ENCODE measurements at regions not wholly inside any gene's neighbourhood (a gene's known extent, or its start where the extent isn't known, plus 50 kb on each side); places are given as distances from the start of the nearest gene placed in this dataset.
"Not testable (repeated sequence)": the region's sequence is repeated elsewhere in the genome, so short reads cannot be mapped to it uniquely, and the experiment has no call there.

DNA sequence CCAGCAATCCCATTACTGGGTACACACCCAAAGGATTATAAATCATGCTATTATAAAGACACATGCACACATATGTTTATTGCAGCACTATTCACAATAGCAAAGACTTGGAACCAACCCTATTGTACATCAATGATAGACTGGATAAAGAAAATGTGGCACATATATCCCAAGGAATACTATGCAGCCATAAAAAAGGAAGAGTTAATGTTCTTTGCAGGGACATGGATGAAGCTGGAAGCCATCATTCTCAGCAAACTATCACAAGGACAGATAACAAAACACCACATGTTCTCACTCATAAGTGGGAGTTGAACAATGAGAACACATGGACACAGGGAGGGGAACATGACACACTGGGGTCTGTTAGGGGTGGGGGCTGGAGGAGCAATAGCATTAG is 177.2 kb upstream of the TBX18 start:
- DNase-seq; H3K4me1 ChIP-seq (ENCODE audit: control extremely low read depth in 1 of 4, control insufficient read depth in 4 of 4, insufficient read depth in 4 of 4, low read length in 3 of 4); H3K4me3 ChIP-seq (ENCODE audit: control insufficient read depth in 1 of 7, extremely low read depth in 1 of 7, insufficient read depth in 4 of 7, low read depth in 2 of 7, low read length in 6 of 7); H3K27ac ChIP-seq (ENCODE audit: insufficient read depth in 1 of 2, low read depth in 1 of 2, low read length in 2 of 2, poor library complexity in 1 of 2, severe bottlenecking in 2 of 2); POLR2A ChIA-PET; H3K36me3 ChIP-seq (ENCODE audit: control insufficient read depth in 4 of 4, insufficient read depth in 4 of 4, low read length in 3 of 4); H3K9me3 ChIP-seq (ENCODE audit: control extremely low read depth in 1 of 5, control insufficient read depth in 4 of 5, insufficient read depth in 2 of 5, low read depth in 1 of 5, low read length in 4 of 5); H3K27me3 ChIP-seq (replicated peaks in 2 of 5; ENCODE audit: control insufficient read depth in 4 of 5, insufficient read depth in 5 of 5, low read length in 4 of 5); CTCF ChIA-PET: not testable (repeated sequence)

DNA sequence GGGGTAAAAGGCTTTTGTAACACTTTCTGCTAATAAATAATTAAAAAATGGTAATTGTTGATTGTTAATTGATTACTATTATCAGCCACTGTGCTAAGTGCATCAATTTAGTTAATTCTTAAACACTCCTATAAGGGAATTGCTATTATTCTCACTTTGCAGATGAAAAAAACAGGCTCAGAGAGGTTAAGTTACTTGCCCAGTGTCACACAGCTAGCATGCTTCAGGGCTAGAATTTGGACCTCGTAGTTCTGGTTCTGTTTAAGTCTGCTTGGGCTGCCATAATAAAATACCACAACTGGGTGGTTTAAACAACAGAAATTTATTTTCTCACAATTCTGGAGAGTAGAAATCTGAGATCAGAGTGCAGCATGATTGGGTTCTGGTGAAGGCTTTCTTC is 164.8 kb upstream of the TBX18 start:
- DNase-seq, result no peak
- Histone ChIP-seq H3K27ac (ENCODE audit: insufficient read depth in 1 of 2, low read depth in 1 of 2, low read length in 2 of 2, poor library complexity in 1 of 2, severe bottlenecking in 2 of 2) (no peak overlapping the region), H3K27me3 (replicated peaks in 2 of 5; ENCODE audit: control insufficient read depth in 4 of 5, insufficient read depth in 5 of 5, low read length in 4 of 5) (no peaks in the 10 kb centered on the region), H3K36me3 (ENCODE audit: control insufficient read depth in 4 of 4, insufficient read depth in 4 of 4, low read length in 3 of 4) (no peaks in the 10 kb centered on the region), H3K4me3 (ENCODE audit: control insufficient read depth in 1 of 7, extremely low read depth in 1 of 7, insufficient read depth in 4 of 7, low read depth in 2 of 7, low read length in 6 of 7) (no peak overlapping the region), H3K9me3 (ENCODE audit: control extremely low read depth in 1 of 5, control insufficient read depth in 4 of 5, insufficient read depth in 2 of 5, low read depth in 1 of 5, low read length in 4 of 5) (no peaks in the 10 kb centered on the region), H3K4me1 (ENCODE audit: control extremely low read depth in 1 of 4, control insufficient read depth in 4 of 4, insufficient read depth in 4 of 4, low read length in 3 of 4) (no peaks in the 10 kb centered on the region)
- ChIA-PET CTCF (no interaction called here), POLR2A (no interaction called here)
- no CpG with 5 or more reads among the region's 1 CpG for WGBS (ENCODE audit: insufficient coverage)

DNA sequence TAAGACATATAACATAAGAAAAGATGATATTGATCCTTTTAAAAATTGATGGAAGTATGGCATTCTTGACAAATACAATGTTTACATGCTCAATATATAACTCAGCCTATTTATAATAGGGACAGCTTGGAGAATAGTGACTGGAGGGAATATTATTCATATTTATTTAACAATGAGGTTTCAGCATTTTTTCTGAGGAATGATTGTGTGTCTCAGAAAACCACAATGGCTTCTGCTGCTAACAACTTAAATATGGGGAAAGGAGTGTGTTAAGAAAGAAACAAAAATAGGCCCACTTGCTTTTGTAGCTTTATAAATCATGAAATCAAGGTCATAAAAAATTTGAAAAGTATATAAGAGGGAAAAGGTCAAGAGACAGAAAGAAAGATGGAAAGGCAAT is 163.2 kb upstream of the TBX18 start:
- Histone ChIP-seq H3K27ac (ENCODE audit: insufficient read depth in 1 of 2, low read depth in 1 of 2, low read length in 2 of 2, poor library complexity in 1 of 2, severe bottlenecking in 2 of 2) (no peak overlapping the region), H3K4me1 (ENCODE audit: control extremely low read depth in 1 of 4, control insufficient read depth in 4 of 4, insufficient read depth in 4 of 4, low read length in 3 of 4) (no peaks in the 10 kb centered on the region), H3K4me3 (ENCODE audit: control insufficient read depth in 1 of 7, extremely low read depth in 1 of 7, insufficient read depth in 4 of 7, low read depth in 2 of 7, low read length in 6 of 7) (no peak overlapping the region), H3K36me3 (ENCODE audit: control insufficient read depth in 4 of 4, insufficient read depth in 4 of 4, low read length in 3 of 4) (no peaks in the 10 kb centered on the region), H3K27me3 (replicated peaks in 2 of 5; ENCODE audit: control insufficient read depth in 4 of 5, insufficient read depth in 5 of 5, low read length in 4 of 5) (no peaks in the 10 kb centered on the region), H3K9me3 (ENCODE audit: control extremely low read depth in 1 of 5, control insufficient read depth in 4 of 5, insufficient read depth in 2 of 5, low read depth in 1 of 5, low read length in 4 of 5) (no peaks in the 10 kb centered on the region)
- POLR2A ChIA-PET, result no interaction called here
- no peak for DNase-seq
- CTCF ChIA-PET, result no interaction called here

DNA sequence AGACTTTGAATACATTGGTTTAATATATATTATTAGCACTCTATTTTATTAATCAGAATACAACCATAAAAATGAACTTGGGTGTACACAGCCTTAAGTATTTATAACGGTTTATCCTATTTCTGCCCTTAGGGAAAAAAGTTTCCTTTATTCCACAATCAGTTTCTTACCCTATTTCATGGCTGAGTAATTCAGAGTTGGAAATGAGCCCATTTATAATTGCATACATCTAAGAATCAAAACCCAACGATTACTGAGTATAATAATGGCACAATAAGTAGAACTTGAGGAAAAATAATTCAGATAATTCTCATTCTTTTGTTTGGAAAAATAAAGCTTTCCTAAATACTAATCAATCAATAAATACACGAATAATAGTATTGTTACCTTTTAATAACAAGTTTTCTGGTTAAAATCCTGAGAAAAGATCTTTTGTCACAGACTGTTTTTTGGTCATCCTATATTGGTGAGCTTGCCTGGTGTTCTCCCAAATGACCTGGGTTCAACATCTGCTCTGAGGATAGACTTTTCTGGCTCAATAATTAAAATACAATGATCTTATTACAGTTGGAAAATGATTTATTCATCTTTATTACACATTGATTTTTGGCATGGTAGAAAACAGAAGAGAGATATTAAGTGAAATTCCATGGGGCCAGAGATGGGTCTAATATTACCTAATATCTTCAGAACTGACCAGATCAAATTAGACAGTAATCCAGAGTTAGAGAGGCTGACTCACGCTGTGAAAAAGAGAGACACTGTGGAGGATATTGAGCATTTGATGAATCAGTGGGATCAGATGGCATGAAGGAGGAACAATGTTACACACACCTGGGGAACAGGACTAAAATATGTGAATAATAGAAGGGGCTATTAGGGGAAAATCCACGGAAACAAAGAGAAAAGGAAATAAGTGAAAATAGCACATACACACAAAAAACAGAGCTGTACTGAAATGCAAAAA is 162.1 kb upstream of the TBX18 start:
- H3K27ac ChIP-seq (ENCODE audit: insufficient read depth in 1 of 2, low read depth in 1 of 2, low read length in 2 of 2, poor library complexity in 1 of 2, severe bottlenecking in 2 of 2), result no peak overlapping the region
- no peaks in the 10 kb centered on the region for H3K27me3 ChIP-seq (replicated peaks in 2 of 5; ENCODE audit: control insufficient read depth in 4 of 5, insufficient read depth in 5 of 5, low read length in 4 of 5)
- H3K9me3 ChIP-seq (ENCODE audit: control extremely low read depth in 1 of 5, control insufficient read depth in 4 of 5, insufficient read depth in 2 of 5, low read depth in 1 of 5, low read length in 4 of 5), result no peaks in the 10 kb centered on the region
- no peak for DNase-seq
- ChIA-PET POLR2A (no interaction called here), CTCF (no interaction called here)
- H3K36me3 ChIP-seq (ENCODE audit: control insufficient read depth in 4 of 4, insufficient read depth in 4 of 4, low read length in 3 of 4), result no peaks in the 10 kb centered on the region
- no peak overlapping the region for H3K4me3 ChIP-seq (ENCODE audit: control insufficient read depth in 1 of 7, extremely low read depth in 1 of 7, insufficient read depth in 4 of 7, low read depth in 2 of 7, low read length in 6 of 7)
- H3K4me1 ChIP-seq (ENCODE audit: control extremely low read depth in 1 of 4, control insufficient read depth in 4 of 4, insufficient read depth in 4 of 4, low read length in 3 of 4), result no peaks in the 10 kb centered on the region
- WGBS (ENCODE audit: insufficient coverage), result 100% methylated on average over 1 of the region's 5 CpGs

DNA sequence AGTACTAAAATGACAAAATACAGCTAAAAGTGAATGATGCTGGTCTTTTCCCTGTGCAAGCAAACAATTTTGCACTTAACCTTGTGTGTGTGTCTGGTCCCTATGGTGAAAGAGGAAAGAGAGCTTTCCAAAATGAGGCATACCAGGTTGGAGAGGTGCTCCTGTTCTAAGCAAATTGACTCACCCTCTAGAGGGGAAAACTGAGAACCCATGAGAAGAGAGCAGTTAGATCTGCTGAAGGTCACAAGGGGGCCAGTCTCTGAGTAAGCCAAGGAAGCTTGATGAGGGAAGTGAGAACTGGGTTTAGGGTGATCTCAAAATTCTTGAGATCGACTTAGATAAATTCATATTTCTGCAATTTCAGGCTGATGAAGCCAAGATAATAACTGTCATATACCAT is 157.5 kb upstream of the TBX18 start:
- no peak for DNase-seq
- H3K36me3 ChIP-seq (ENCODE audit: control insufficient read depth in 4 of 4, insufficient read depth in 4 of 4, low read length in 3 of 4), result no peaks in the 10 kb centered on the region
- H3K4me3 ChIP-seq (ENCODE audit: control insufficient read depth in 1 of 7, extremely low read depth in 1 of 7, insufficient read depth in 4 of 7, low read depth in 2 of 7, low read length in 6 of 7), result no peak overlapping the region
- no peak overlapping the region for H3K27ac ChIP-seq (ENCODE audit: insufficient read depth in 1 of 2, low read depth in 1 of 2, low read length in 2 of 2, poor library complexity in 1 of 2, severe bottlenecking in 2 of 2)
- H3K9me3 ChIP-seq (ENCODE audit: control extremely low read depth in 1 of 5, control insufficient read depth in 4 of 5, insufficient read depth in 2 of 5, low read depth in 1 of 5, low read length in 4 of 5), result no peaks in the 10 kb centered on the region
- WGBS (ENCODE audit: insufficient coverage), result no CpG with 5 or more reads among the region's 1 CpG
- H3K27me3 ChIP-seq (replicated peaks in 2 of 5; ENCODE audit: control insufficient read depth in 4 of 5, insufficient read depth in 5 of 5, low read length in 4 of 5), result no peaks in the 10 kb centered on the region
- CTCF ChIA-PET, result no interaction called here
- POLR2A ChIA-PET, result no interaction called here
- no peaks in the 10 kb centered on the region for H3K4me1 ChIP-seq (ENCODE audit: control extremely low read depth in 1 of 4, control insufficient read depth in 4 of 4, insufficient read depth in 4 of 4, low read length in 3 of 4)

DNA sequence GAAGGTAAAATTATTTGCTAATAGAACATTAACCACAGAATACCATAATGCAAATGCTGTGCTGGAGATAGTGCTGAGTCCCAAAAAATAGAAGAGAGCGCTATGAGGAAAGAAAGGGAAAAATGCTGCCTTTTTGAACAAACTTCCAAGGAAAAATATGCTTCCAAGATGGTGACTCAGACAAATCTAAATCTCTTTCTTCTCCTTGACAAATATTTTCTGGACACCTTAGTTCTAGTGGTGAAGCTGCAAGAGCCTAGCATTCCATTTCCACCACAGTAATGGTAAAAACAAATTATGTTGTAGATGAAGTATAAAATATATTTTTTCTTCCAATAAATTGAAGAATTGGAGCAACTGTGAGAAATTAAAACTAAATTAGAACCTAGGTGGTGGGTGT is 155.6 kb upstream of the TBX18 start:
- no peak for DNase-seq
- WGBS (ENCODE audit: insufficient coverage), result 100% methylated on average over 1 of the region's 1 CpG
- H3K27ac ChIP-seq (ENCODE audit: insufficient read depth in 1 of 2, low read depth in 1 of 2, low read length in 2 of 2, poor library complexity in 1 of 2, severe bottlenecking in 2 of 2), result no peak overlapping the region
- H3K36me3 ChIP-seq (ENCODE audit: control insufficient read depth in 4 of 4, insufficient read depth in 4 of 4, low read length in 3 of 4), result no peaks in the 10 kb centered on the region
- H3K4me1 ChIP-seq (ENCODE audit: control extremely low read depth in 1 of 4, control insufficient read depth in 4 of 4, insufficient read depth in 4 of 4, low read length in 3 of 4), result no peaks in the 10 kb centered on the region
- no peaks in the 10 kb centered on the region for H3K9me3 ChIP-seq (ENCODE audit: control extremely low read depth in 1 of 5, control insufficient read depth in 4 of 5, insufficient read depth in 2 of 5, low read depth in 1 of 5, low read length in 4 of 5)
- H3K27me3 ChIP-seq (replicated peaks in 2 of 5; ENCODE audit: control insufficient read depth in 4 of 5, insufficient read depth in 5 of 5, low read length in 4 of 5), result no peaks in the 10 kb centered on the region
- ChIA-PET POLR2A (no interaction called here), CTCF (no interaction called here)
- no peak overlapping the region for H3K4me3 ChIP-seq (ENCODE audit: control insufficient read depth in 1 of 7, extremely low read depth in 1 of 7, insufficient read depth in 4 of 7, low read depth in 2 of 7, low read length in 6 of 7)

DNA sequence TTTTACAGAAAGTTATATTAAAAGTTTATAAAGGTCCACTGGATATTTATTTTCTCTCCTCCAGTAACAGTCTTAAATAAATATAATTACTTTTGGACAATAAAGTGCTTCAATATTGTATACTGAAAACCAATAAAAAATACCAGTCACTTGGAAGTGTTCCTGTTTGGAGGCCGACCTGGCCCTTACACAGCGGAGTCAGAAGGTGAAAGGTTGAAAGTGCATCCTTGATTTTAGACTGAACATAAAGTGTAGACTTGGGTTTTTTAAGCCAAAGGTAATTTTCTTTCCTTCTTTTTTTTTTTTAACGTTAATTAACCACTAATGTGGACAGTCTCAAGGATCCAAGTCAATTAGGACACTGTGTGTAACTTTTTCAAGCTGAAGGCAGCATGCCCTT is 152.3 kb upstream of the TBX18 start:
- Histone ChIP-seq H3K36me3 (ENCODE audit: control insufficient read depth in 4 of 4, insufficient read depth in 4 of 4, low read length in 3 of 4) (no peaks in the 10 kb centered on the region), H3K4me1 (ENCODE audit: control extremely low read depth in 1 of 4, control insufficient read depth in 4 of 4, insufficient read depth in 4 of 4, low read length in 3 of 4) (no peaks in the 10 kb centered on the region), H3K9me3 (ENCODE audit: control extremely low read depth in 1 of 5, control insufficient read depth in 4 of 5, insufficient read depth in 2 of 5, low read depth in 1 of 5, low read length in 4 of 5) (no peaks in the 10 kb centered on the region), H3K4me3 (ENCODE audit: control insufficient read depth in 1 of 7, extremely low read depth in 1 of 7, insufficient read depth in 4 of 7, low read depth in 2 of 7, low read length in 6 of 7) (no peak overlapping the region), H3K27ac (ENCODE audit: insufficient read depth in 1 of 2, low read depth in 1 of 2, low read length in 2 of 2, poor library complexity in 1 of 2, severe bottlenecking in 2 of 2) (no peak overlapping the region), H3K27me3 (replicated peaks in 2 of 5; ENCODE audit: control insufficient read depth in 4 of 5, insufficient read depth in 5 of 5, low read length in 4 of 5) (no peaks in the 10 kb centered on the region)
- POLR2A ChIA-PET, result no interaction called here
- CTCF ChIA-PET, result no interaction called here
- no peak for DNase-seq
- no CpG with 5 or more reads among the region's 3 CpGs for WGBS (ENCODE audit: insufficient coverage)

Data from common myeloid progenitor, CD34-positive (primary cell).